Glomerular endothelial cell (primary cell): ENCODE measurements at regions not wholly inside any gene's neighbourhood (a gene's known extent, or its start where the extent isn't known, plus 50 kb on each side); places are given as distances from the start of the nearest gene placed in this dataset.

Experiments used
- DNase-seq: peaks from one replicate; pipeline ENCODE4 v3.0.0-alpha.2; 2011; ENCODE audit warnings: low read depth, low spot score; ENCODE audit errors: extremely low read depth

- DNase-seq, result no peak
Observed at GRCh38 chr3:193779933-193780332, 186.9 kb downstream of the OPA1 start.

DNA sequence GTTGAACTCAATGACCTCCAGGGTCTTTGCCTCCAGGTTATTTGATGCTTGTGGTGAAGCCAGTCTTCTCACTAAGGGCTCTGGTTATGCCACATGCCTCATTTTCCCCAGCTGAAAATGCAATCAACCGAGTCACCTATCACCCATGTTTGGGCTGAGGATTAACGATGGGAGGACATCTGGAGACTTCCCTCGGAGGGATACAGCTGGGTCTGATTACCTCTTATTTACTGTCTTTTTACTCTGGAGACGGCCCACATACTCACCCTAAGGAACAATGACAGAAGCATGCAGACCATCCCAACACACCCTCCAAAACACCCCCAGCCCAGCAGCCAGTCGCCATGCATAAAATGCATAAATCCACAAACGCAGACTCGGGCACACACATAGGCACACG lies 187.4 kb downstream of the OPA1 start:
- no peak for DNase-seq

GRCh38 chr3:193780810-193781478 lies 187.9 kb downstream of the OPA1 start:
- DNase-seq, result no peak

GRCh38 chr3:193782276-193782647 lies 189.3 kb downstream of the OPA1 start:
- DNase-seq, result no peak

GRCh38 chr3:193782747-193783146 lies 189.7 kb downstream of the OPA1 start:
- no peak for DNase-seq

DNA sequence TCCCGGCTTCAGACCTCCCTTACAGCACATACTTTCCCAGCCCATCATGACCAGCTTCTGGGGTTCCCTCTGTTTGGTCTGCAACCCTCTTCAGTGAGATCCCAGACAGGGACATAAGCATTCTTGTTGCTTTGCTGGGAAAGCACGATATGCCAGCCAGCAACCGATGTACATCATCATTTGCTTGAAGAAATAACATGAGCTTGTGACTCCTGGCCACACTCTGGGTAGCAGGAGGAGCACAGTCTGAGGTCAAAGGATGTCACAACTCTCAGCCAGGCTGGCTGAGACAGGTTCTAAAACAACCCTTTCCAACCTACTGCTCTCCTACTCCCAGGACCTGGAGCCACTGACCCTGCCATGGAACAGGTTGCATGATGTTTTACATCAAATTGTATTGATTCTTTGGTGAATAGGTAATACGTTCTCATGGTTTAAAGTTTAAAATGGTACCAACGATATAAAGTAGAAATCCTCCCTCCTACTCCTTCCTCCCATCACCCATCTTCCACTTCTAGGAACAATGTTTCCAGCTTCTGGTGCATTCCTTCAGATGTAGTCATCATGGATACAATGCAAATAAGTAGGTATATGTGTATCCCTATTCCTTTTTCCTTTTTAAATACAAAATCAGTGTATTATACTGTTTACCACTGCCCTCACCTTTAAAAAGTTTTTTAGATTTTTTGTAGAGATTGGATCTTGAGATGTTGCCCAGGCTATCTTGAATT lies 190.3 kb downstream of the OPA1 start:
- no peak for DNase-seq

DNA sequence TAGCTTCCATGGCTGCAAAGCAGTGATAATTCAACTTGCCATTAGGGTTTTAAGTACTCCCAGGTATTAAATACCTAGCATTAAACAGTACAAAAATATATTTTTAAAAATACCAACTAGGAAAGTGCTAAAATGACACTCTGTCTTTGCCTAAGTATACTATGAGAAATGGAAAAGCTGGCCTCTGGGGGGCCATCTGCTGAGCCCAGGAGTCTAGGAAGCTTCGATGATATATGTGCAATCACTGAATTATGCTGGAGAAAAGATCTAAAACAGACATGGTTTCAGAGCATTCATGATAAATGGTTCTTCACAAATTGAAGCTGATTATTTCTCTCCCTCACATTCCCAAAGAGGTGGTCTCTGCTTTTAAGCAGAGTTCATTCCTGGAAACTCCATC lies 191.8 kb downstream of the OPA1 start:
- no peak for DNase-seq

DNA sequence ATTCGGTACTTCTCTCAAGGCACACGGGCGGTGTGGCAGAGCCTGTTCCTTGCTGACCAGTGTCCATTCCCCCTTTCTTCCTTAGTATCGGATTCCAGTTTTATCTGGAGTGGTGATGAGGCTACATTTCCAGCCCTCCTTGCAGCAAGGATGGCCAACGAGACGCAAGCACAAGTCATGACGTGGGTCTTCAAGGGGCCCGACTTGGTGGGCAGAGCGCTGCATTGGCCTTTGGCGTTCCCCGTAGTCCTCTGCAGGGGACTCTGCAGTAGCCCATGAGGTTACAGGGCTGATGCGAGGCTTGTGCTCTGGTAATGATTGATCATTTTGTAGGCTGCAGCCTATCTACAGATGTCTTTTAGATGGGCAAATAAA lies 194.5 kb downstream of the OPA1 start:
- DNase-seq, result no peak

- no peak for DNase-seq
Observed at GRCh38 chr3:193788189-193788991, 195.4 kb downstream of the OPA1 start.

DNA sequence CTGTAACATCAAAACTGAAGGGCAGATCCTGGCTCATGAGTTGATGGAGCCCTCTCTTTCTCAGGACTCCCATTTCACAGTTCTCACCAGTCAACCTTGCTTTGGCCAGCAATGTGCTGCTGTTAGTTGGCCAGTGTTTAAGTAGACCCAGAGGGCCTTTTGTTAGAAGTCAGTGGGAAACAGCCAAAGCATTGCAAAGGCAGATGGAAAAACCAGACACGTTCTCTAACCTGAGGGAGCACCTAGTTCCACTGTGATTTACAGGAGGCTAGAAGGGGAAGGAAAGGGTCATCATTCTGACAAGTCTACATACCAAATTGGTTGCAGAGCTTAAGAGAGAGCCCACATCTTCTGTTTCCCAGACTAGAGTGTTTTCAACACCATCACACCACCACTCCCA lies 196.4 kb downstream of the OPA1 start:
- DNase-seq, result no peak

DNA sequence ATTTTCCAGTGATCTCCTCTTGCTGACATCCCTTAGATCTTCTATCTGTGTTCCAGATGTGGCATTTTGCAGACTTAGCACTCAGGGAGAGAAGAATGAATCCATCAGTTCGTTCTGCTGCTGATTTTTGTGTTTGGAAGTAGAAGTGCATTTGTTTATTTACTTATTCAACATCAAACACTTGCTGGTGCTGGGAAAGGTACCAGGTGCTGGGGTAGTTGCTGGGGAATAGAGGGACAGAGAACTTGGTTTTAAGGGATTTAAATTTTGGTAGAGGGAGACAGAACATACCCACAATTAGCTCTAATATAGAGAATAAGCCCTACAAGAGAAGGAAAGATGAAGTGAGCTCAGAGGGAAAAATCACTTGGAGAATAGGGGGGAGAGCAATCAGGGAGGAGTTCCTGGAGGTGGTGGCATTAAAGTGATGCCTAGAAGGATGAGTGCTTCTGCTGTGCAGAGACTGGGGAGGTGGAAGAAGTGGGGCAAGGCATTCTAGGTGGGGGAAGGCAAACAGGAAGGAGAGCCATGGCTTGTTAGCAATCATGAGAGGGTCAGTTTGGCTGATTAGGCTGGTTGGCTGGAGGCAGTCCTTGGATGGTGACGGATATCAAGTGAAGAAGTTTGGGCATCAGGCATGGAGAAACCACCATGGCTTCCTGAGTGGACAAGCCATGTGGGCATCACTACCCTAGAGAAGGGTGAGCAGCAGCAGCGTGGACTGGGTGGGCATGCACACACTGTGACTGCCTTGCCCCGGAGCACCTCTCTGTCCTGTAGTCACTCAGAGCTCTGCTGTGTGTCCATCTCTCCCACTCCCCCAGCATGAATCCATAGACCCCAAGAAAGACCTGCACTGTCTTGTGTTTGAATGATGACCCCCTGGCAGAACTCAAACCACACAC lies 197.3 kb downstream of the OPA1 start:
- no peak for DNase-seq

DNA sequence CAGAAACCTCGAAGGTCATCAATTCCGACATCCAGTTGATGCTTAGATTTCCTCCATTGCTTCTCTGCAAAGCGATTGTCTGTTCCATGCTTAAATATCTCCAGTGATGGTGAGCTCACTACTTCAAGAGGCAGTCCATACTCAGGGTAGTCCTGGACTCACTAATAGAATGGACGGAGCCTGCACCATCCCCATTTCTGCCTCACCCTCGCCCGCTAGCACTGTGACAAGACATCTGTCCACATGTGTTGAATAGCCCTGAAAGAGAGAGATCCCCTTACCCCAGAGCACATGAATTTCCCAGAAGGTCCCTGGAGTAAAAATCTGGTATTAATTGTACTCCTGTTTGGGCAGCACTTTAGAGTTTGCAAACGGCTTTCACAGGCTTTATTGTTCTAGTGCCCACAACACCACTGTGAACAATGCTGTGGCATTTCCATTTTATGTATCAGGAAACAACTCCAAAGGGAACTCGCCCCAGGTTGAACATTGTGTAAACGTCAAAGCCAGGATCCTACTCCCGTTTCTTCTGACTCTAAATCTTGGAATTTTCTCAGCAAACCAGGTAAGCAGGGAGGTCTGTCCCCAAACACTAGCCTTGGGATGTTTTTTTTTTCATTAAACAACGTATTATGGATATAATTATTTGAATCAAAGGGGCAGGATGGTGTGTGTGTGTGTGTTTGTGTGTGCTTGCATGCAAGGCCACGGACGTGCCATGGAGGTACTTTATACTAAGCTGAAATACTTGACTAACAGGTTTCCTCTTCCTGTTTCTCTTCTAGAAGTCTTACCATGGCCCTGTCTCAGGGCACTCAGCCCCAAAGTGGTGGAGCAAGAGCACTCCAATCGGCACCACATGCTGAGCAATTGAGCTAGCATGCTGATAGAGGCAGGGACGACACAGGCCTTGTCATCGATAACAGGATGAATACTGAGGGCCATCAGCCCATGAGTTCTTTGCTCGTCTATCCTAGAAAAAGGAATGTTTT lies 198.3 kb downstream of the OPA1 start:
- DNase-seq, result no peak

GRCh38 chr3:193793123-193793522 lies 200.1 kb downstream of the OPA1 start:
- no peak for DNase-seq

DNA sequence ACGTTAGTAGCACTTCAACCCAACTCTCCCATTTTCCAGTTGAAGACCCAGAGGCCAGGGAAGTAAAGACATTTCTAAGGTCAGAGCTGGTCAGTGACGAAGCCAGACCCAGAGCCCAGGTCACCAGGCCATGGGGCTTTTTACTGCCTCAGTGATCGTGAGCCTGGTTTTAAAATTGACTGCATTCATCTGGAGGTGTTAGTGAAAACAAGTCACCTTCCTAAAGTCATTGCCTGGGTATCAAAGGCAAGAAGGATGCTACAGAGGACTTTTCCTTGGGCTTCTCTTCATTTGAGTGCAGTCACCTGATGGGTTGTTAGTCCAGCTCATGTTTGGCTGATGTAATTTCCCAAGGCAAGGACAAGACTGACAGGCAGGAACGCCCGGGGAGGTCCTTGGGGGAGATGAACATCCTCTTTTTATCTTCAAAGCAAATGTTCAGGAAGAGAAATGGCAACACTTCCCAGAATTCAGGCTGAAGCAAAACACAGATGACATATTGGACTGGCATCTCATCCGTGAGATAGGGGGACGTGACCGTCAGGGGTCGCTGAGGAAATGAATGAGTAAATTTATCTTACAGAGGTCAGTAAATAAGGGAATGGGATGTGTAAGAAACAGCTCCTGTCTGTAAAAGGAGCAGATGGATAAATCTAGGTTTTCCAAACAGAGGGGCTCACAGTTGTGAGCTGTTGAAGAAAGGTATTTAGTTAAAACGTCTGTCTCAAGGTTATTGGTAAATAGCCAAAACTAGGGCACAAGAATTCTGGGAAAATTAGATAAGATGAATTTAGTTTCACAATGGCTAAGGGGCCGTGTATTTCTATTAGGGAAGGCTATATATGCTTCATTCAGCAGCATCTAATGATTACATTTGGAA lies 201.2 kb downstream of the OPA1 start:
- DNase-seq, result no peak

DNA sequence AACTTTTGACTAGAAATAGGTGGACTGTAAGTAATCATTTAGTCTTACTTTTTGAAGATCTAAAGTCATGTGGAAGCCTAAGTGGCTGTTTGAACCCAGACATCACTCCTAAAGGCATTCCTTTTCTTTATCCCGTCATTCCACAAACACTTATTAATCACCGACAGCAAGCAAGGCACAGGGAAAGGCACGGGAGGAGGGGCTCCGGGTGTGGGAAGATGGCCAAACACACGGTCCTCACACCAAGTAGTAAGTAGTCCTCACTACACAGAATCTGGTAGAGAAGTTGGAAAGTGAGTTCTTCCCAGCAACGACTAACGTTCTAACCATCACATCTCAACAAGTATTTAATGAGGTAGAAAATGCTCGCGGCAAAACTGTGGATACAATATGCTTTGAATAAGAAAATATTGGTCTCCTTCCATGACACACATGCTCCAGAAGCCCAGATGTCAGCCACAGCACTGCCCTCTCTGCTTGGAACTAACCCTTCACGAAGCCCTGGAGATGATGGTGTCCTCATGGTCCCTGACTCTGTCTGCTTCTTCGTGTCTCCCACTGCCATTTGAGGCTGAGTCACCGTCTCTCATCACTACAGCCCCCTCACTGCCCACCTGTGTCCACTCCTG lies 202.2 kb downstream of the OPA1 start:
- DNase-seq, result no peak

DNA sequence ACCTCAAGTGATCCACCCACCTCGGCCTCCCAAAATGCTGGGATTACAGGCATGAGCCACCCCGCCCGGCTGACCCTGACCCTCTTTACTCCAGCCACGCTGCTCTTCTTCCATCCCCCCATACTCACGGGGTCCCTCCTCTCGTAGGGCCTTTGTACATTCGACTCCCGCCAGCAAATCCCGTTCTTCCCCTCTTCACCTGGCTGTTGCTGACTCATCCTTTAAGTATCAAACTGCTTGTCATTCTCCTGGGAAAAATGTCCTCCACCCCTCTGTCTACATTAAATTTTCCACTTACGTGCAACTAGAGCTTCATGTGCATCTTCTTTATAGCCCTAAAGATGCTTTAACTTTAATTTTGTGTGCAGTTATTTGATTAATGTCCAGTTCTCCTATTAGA lies 203.1 kb downstream of the OPA1 start:
- no peak for DNase-seq

DNA sequence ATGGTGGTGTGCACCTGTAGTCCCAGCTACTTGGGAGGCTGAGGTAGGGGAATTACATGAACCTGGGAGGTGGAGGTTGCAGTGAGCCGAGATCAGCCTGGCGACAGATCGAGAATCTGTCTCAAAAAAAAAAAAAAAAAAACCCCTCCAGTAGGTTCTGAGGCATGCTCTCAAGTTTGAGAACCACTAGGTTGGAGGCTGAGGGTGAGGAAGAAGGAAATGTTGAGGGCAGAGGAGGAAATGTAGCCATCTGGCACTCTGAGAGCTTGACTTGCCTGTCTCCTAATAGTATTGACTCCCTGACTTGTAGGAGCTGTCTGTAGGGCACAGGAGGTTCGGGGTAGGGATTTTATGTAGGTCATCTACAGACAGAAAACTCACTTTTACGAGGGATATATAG lies 204.6 kb downstream of the OPA1 start:
- DNase-seq, result no peak

DNA sequence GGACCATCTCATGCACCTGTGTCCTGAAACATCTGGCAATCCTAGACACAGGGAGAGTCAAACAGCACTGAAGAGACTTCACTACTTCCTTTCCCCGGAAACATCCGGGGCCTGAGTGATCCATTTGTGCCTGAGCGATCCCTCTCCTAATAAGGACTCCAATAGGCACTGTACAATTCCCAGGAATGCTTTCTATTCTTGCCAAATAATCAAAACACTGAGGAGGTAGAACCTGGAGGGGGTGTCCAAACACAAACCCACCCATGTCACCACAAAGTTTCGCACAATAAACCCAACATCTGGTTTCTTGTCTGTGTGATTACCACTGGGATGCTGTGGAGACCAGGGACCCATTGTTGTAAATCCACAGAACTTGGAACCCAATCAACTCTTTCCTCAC lies 205.0 kb downstream of the OPA1 start:
- no peak for DNase-seq
